ENCODE measurements at regions not wholly inside any gene's neighbourhood (a gene's known extent, or its start where the extent isn't known, plus 50 kb on each side); places are given as distances from the start of the nearest gene placed in this dataset.
"Not testable (repeated sequence)": the region's sequence is repeated elsewhere in the genome, so short reads cannot be mapped to it uniquely, and the experiment has no call there.

DNA sequence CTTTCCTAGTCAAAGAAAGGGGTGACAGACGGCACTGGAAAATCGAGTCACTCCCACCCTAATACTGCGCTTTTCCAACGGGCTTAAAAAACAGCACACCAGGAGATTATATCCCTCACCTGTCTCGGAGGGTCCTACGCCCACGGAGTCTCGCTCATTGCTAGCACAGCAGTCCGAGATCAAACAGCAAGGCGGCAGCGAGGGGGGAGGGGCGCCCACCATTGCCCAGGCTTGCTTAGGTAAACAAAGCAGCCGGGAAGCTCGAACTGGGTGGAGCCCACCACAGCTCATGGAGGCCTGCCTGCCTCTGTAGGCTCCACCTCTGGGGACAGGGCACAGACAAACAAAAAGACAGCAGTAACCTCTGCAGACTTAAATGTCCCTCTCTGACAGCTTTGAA, 280.7 kb downstream of the TFAP2A start:
- not testable (repeated sequence) for TF ChIP-seq CTCF (conservative IDR thresholded peaks at IDR 0.05; ENCODE audit: low read depth, low read length); EZH2 (IDR thresholded peaks at IDR 0.05; ENCODE audit: low read length, unreplicated experiment)

Data from PC-3 (cell line).